Liver (tissue), 8 donors: ENCODE measurements at regions not wholly inside any gene's neighbourhood (a gene's known extent, or its start where the extent isn't known, plus 50 kb on each side); places are given as distances from the start of the nearest gene placed in this dataset.

Experiments used
- DNase-seq: peaks from one replicate; pipeline ENCODE4 v3.0.0-alpha.2; 2017; ENCODE audit warnings: low spot score
- H3K27ac ChIP-seq, 2 donors: one replicate each; pipeline ENCODE4 v1.7.0; 2013; ENCODE audit warnings: inconsistent platforms in 2 of 2, low read length in 2 of 2, control low read depth in 1 of 2, low read depth in 1 of 2, mild to moderate bottlenecking in 1 of 2
- H3K27me3 ChIP-seq, 4 donors: one replicate each; pipeline versions ENCODE4 v1.6.1 to v1.7.0; 2013; ENCODE audit warnings: low read length in 3 of 4, inconsistent platforms in 1 of 4, mild to moderate bottlenecking in 1 of 4, moderate library complexity in 1 of 4; ENCODE audit not compliant: control insufficient read depth in 4 of 4, insufficient read depth in 4 of 4
- H3K36me3 ChIP-seq, 4 donors: one replicate each; pipeline versions ENCODE4 v1.6.1 to v1.7.0; 2013; ENCODE audit warnings: low read length in 3 of 4, mild to moderate bottlenecking in 3 of 4, low read depth in 1 of 4, moderate library complexity in 1 of 4; ENCODE audit not compliant: control insufficient read depth in 4 of 4, insufficient read depth in 3 of 4
- H3K4me1 ChIP-seq, 4 donors: one replicate each; pipeline versions ENCODE4 v1.6.1 to v1.7.0; 2013; ENCODE audit warnings: low read length in 3 of 4, mild to moderate bottlenecking in 3 of 4, moderate library complexity in 1 of 4; ENCODE audit not compliant: control insufficient read depth in 4 of 4, insufficient read depth in 4 of 4
- H3K4me3 ChIP-seq, 3 donors: one replicate each; pipeline versions ENCODE4 v1.6.1 to v1.7.0; 2013; ENCODE audit warnings: low read length in 3 of 3, control low read depth in 1 of 3, low read depth in 1 of 3, mild to moderate bottlenecking in 1 of 3
- H3K9ac ChIP-seq, 2 donors: one replicate each; pipeline ENCODE4 v1.7.0; 2013; ENCODE audit warnings: low read length in 2 of 2, mild to moderate bottlenecking in 2 of 2, moderate library complexity in 2 of 2, control low read depth in 1 of 2, low read depth in 1 of 2
- H3K9me3 ChIP-seq, 4 donors: one replicate each; pipeline versions ENCODE4 v1.6.1 to v1.7.0; 2013; ENCODE audit warnings: low read length in 3 of 4; ENCODE audit not compliant: control insufficient read depth in 4 of 4
- EGR1 ChIP-seq, 2 donors: IDR thresholded peaks; 2 replicates each; pipeline ENCODE4 v1.6.1; 2016 to 2018; ENCODE audit warnings: antibody characterized with exemption in 2 of 2, low read depth in 2 of 2
- FOXA1 ChIP-seq: IDR thresholded peaks from 2 replicates; pipeline ENCODE4 v1.6.1; 2016; ENCODE audit warnings: antibody characterized with exemption
- FOXA2 ChIP-seq: IDR thresholded peaks from 2 replicates; pipeline ENCODE4 v1.6.1; 2016; ENCODE audit warnings: antibody characterized with exemption
- GABPA ChIP-seq, 2 donors: IDR thresholded peaks in 1 of 2; conservative IDR thresholded peaks in 1 of 2; 2 replicates each; pipeline ENCODE4 v1.6.1; 2016; ENCODE audit warnings: antibody characterized with exemption in 2 of 2, mild to moderate bottlenecking in 1 of 2, moderate library complexity in 1 of 2
- HNF4A ChIP-seq, 2 donors: conservative IDR thresholded peaks; 2 replicates each; pipeline ENCODE4 v1.6.1; 2016; ENCODE audit warnings: antibody characterized with exemption in 2 of 2, mild to moderate bottlenecking in 2 of 2
- HNF4G ChIP-seq: IDR thresholded peaks from 2 replicates; pipeline ENCODE4 v1.6.1; 2016; ENCODE audit warnings: antibody characterized with exemption
- JUND ChIP-seq, 2 donors: IDR thresholded peaks; 2 replicates each; pipeline ENCODE4 v1.6.1; 2016; ENCODE audit warnings: antibody characterized with exemption in 2 of 2
- NR2F2 ChIP-seq: IDR thresholded peaks from 2 replicates; pipeline ENCODE4 v1.6.1; 2016; ENCODE audit warnings: antibody characterized with exemption
- RAD21 ChIP-seq, 2 donors: IDR thresholded peaks; 2 replicates each; pipeline ENCODE4 v1.6.1; 2016; ENCODE audit warnings: antibody characterized with exemption in 2 of 2, mild to moderate bottlenecking in 2 of 2
- RXRA ChIP-seq, 2 donors: IDR thresholded peaks; 2 replicates each; pipeline ENCODE4 v1.6.1; 2017 to 2018; ENCODE audit warnings: antibody characterized with exemption in 2 of 2, mild to moderate bottlenecking in 1 of 2
- SP1 ChIP-seq: IDR thresholded peaks from 2 replicates; pipeline ENCODE4 v1.6.1; 2018; ENCODE audit warnings: antibody characterized with exemption, mild to moderate bottlenecking
- TAF1 ChIP-seq: conservative IDR thresholded peaks from 2 replicates; pipeline ENCODE4 v1.6.1; 2016; ENCODE audit warnings: antibody characterized with exemption, mild to moderate bottlenecking
- WGBS: extraction: QIAGEN DNeasy Blood & Tissue Kit; methylation state at CpG from one replicate; pipeline ENCODE4 v1.1.7; 2013; 5-methylcytosine and 5-hydroxymethylcytosine counted together
- TF ChIP-seq, protein P1 (sequence below): IDR thresholded peaks from 2 replicates; pipeline ENCODE4 v1.6.1; 2016; ENCODE audit warnings: antibody characterized with exemption
- TF ChIP-seq, protein P2 (sequence below): fragments of 150-350 bp; IDR thresholded peaks from 2 replicates; pipeline ENCODE4 v1.5.1; 2017; ENCODE audit warnings: improper control_type of control experiment, low read depth, low read length; ENCODE audit not compliant: missing input control
- TF ChIP-seq, protein P3 (sequence below): IDR thresholded peaks from 2 replicates; pipeline ENCODE4 v1.6.1; 2016; ENCODE audit warnings: antibody characterized with exemption, mild to moderate bottlenecking
- TF ChIP-seq, protein P4 (sequence below): IDR thresholded peaks from 2 replicates; pipeline ENCODE4 v1.6.1; 2016; ENCODE audit warnings: antibody characterized with exemption
- TF ChIP-seq, protein P5 (sequence below): IDR thresholded peaks from 2 replicates; pipeline ENCODE4 v1.6.1; 2016; ENCODE audit warnings: antibody characterized with exemption
- donor health status: healthy.
- donor health status: healthy.
- donor health status: healthy.
- donor health status: healthy.
- donor health status: healthy.

DNA sequence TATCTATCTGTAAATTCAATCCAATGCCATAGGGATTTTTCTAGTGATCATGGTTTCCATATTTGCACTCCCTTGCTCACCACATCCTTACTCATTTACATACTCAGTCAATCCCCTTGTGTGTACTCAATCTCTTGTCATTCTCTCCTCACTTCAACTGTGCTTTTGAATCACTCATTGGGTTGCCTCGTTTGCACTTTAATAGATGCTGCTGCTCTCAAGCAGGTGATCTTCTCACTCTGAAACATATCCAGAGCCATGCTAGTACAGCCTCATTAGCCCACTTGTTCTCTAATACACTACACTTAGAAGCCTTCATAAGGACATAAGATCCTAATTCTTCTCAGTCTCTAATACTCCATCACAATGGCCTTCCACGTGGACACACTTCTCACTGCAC is 507.9 kb downstream of the TECRL start:
- Histone ChIP-seq H3K9ac (no peak overlapping the region), H3K27ac (no peak overlapping the region), H3K36me3 (no peaks in the 10 kb centered on the region), H3K27me3 (no peaks in the 10 kb centered on the region), H3K9me3 (peaks cover 0 to 3% (median 0%) of the 10 kb centered on the region in 4 donors), H3K4me3 (no peak overlapping the region), H3K4me1 (no peaks in the 10 kb centered on the region)
- no peak for DNase-seq
- TF ChIP-seq SP1 (no peak), GABPA (IDR thresholded peaks at IDR 0.05 in 1 of 2, conservative IDR thresholded peaks at IDR 0.05 in 1 of 2) (no peak), FOXA2 (no peak), JUND (IDR thresholded peaks at IDR 0.05) (no peak), HNF4A (conservative IDR thresholded peaks at IDR 0.05) (no peak), NR2F2 (no peak), EGR1 (IDR thresholded peaks at IDR 0.05; ENCODE audit: low read depth in 2 of 2) (no peak), RAD21 (IDR thresholded peaks at IDR 0.05) (no peak), HNF4G (no peak), RXRA (IDR thresholded peaks at IDR 0.05) (no peak)
- TF ChIP-seq, protein P1, sequence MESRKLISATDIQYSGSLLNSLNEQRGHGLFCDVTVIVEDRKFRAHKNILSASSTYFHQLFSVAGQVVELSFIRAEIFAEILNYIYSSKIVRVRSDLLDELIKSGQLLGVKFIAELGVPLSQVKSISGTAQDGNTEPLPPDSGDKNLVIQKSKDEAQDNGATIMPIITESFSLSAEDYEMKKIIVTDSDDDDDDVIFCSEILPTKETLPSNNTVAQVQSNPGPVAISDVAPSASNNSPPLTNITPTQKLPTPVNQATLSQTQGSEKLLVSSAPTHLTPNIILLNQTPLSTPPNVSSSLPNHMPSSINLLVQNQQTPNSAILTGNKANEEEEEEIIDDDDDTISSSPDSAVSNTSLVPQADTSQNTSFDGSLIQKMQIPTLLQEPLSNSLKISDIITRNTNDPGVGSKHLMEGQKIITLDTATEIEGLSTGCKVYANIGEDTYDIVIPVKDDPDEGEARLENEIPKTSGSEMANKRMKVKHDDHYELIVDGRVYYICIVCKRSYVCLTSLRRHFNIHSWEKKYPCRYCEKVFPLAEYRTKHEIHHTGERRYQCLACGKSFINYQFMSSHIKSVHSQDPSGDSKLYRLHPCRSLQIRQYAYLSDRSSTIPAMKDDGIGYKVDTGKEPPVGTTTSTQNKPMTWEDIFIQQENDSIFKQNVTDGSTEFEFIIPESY = no peak
- TF ChIP-seq, protein P2, sequence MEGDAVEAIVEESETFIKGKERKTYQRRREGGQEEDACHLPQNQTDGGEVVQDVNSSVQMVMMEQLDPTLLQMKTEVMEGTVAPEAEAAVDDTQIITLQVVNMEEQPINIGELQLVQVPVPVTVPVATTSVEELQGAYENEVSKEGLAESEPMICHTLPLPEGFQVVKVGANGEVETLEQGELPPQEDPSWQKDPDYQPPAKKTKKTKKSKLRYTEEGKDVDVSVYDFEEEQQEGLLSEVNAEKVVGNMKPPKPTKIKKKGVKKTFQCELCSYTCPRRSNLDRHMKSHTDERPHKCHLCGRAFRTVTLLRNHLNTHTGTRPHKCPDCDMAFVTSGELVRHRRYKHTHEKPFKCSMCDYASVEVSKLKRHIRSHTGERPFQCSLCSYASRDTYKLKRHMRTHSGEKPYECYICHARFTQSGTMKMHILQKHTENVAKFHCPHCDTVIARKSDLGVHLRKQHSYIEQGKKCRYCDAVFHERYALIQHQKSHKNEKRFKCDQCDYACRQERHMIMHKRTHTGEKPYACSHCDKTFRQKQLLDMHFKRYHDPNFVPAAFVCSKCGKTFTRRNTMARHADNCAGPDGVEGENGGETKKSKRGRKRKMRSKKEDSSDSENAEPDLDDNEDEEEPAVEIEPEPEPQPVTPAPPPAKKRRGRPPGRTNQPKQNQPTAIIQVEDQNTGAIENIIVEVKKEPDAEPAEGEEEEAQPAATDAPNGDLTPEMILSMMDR = no peak
- 12% methylated on average over 2 of the region's 2 CpGs for WGBS

DNA sequence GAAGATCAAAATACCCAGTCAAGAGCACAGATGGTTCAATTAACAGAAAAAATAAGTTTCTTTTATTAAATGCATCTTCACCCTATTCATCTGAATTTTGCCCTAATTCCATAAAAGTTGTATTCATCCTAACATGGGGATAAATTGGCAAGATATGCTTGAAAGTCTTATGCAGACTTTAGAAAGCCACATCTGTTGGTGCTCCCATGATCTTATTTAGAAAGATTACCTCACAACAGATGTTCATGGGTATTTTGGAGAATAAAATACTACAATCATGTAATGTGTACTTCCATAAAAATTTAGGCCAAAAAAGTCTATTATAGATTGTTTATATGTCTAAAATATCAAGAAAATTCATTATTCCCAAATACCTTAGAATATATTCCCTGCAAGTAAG is 510.3 kb downstream of the TECRL start:
- H3K36me3 ChIP-seq = no peaks in the 10 kb centered on the region
- no peak overlapping the region for H3K27ac ChIP-seq
- DNase-seq = no peak
- peaks cover 0 to 3% (median 0%) of the 10 kb centered on the region in 4 donors for H3K9me3 ChIP-seq
- H3K27me3 ChIP-seq = no peaks in the 10 kb centered on the region
- H3K9ac ChIP-seq = no peak overlapping the region
- no peaks in the 10 kb centered on the region for H3K4me1 ChIP-seq
- TF ChIP-seq RXRA (IDR thresholded peaks at IDR 0.05) = no peak
- TF ChIP-seq HNF4A (conservative IDR thresholded peaks at IDR 0.05) = no peak
- TF ChIP-seq EGR1 (IDR thresholded peaks at IDR 0.05; ENCODE audit: low read depth in 2 of 2) = no peak
- no peak for TF ChIP-seq SP1
- TF ChIP-seq NR2F2 = no peak
- TF ChIP-seq, protein P3, sequence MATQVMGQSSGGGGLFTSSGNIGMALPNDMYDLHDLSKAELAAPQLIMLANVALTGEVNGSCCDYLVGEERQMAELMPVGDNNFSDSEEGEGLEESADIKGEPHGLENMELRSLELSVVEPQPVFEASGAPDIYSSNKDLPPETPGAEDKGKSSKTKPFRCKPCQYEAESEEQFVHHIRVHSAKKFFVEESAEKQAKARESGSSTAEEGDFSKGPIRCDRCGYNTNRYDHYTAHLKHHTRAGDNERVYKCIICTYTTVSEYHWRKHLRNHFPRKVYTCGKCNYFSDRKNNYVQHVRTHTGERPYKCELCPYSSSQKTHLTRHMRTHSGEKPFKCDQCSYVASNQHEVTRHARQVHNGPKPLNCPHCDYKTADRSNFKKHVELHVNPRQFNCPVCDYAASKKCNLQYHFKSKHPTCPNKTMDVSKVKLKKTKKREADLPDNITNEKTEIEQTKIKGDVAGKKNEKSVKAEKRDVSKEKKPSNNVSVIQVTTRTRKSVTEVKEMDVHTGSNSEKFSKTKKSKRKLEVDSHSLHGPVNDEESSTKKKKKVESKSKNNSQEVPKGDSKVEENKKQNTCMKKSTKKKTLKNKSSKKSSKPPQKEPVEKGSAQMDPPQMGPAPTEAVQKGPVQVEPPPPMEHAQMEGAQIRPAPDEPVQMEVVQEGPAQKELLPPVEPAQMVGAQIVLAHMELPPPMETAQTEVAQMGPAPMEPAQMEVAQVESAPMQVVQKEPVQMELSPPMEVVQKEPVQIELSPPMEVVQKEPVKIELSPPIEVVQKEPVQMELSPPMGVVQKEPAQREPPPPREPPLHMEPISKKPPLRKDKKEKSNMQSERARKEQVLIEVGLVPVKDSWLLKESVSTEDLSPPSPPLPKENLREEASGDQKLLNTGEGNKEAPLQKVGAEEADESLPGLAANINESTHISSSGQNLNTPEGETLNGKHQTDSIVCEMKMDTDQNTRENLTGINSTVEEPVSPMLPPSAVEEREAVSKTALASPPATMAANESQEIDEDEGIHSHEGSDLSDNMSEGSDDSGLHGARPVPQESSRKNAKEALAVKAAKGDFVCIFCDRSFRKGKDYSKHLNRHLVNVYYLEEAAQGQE = no peak
- no peak for TF ChIP-seq HNF4G
- no peak for TF ChIP-seq GABPA (IDR thresholded peaks at IDR 0.05 in 1 of 2, conservative IDR thresholded peaks at IDR 0.05 in 1 of 2)
- no peak for TF ChIP-seq FOXA2
- no peak for TF ChIP-seq TAF1
- TF ChIP-seq, protein P4, sequence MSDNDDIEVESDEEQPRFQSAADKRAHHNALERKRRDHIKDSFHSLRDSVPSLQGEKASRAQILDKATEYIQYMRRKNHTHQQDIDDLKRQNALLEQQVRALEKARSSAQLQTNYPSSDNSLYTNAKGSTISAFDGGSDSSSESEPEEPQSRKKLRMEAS = no peak
- no peak for TF ChIP-seq JUND (IDR thresholded peaks at IDR 0.05)
- TF ChIP-seq, protein P5, sequence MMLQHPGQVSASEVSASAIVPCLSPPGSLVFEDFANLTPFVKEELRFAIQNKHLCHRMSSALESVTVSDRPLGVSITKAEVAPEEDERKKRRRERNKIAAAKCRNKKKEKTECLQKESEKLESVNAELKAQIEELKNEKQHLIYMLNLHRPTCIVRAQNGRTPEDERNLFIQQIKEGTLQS = no peak
- TF ChIP-seq, protein P1 = no peak
- TF ChIP-seq FOXA1 = no peak
- TF ChIP-seq, protein P2 = no peak
- H3K4me3 ChIP-seq = no peak overlapping the region
